ENCODE measurements at regions not wholly inside any gene's neighbourhood (a gene's known extent, or its start where the extent isn't known, plus 50 kb on each side); places are given as distances from the start of the nearest gene placed in this dataset.
"Not testable (repeated sequence)": the region's sequence is repeated elsewhere in the genome, so short reads cannot be mapped to it uniquely, and the experiment has no call there.

GRCh38 chr22:35178446-35178845 is 78.8 kb upstream of the HMGXB4 start:
- no peak for DNase-seq (ENCODE audit: low spot score)
- Mint-ChIP-seq H3K36me3 (ENCODE audit: low read depth, unreplicated experiment) (no peaks in the 10 kb centered on the region), H3K27me3 (ENCODE audit: unreplicated experiment) (peaks cover 5% of the 10 kb centered on the region), H3K4me3 (ENCODE audit: unreplicated experiment) (no peak overlapping the region), H3K27ac (ENCODE audit: unreplicated experiment) (no peak overlapping the region), H3K9me3 (ENCODE audit: unreplicated experiment) (no peaks in the 10 kb centered on the region), H3K4me1 (ENCODE audit: unreplicated experiment) (peaks cover 6% of the 10 kb centered on the region)
- TF ChIP-seq CTCF (IDR thresholded peaks at IDR 0.05; ENCODE audit: unreplicated experiment), result no peak

- H3K4me3 Mint-ChIP-seq (ENCODE audit: unreplicated experiment), result no peak overlapping the region
- DNase-seq (ENCODE audit: low spot score), result no peak
- no peaks in the 10 kb centered on the region for H3K4me1 Mint-ChIP-seq (ENCODE audit: unreplicated experiment)
- H3K9me3 Mint-ChIP-seq (ENCODE audit: unreplicated experiment), result no peaks in the 10 kb centered on the region
- H3K36me3 Mint-ChIP-seq (ENCODE audit: low read depth, unreplicated experiment), result no peaks in the 10 kb centered on the region
- no peak overlapping the region for H3K27ac Mint-ChIP-seq (ENCODE audit: unreplicated experiment)
- TF ChIP-seq CTCF (IDR thresholded peaks at IDR 0.05; ENCODE audit: unreplicated experiment), result no peak
- no peaks in the 10 kb centered on the region for H3K27me3 Mint-ChIP-seq (ENCODE audit: unreplicated experiment)
Measured at GRCh38 chr22:35183917-35184316, 73.4 kb upstream of the HMGXB4 start.

- Mint-ChIP-seq H3K36me3 (ENCODE audit: low read depth, unreplicated experiment) (no peaks in the 10 kb centered on the region), H3K27me3 (ENCODE audit: unreplicated experiment) (no peaks in the 10 kb centered on the region), H3K4me3 (ENCODE audit: unreplicated experiment) (no peak overlapping the region), H3K9me3 (ENCODE audit: unreplicated experiment) (no peaks in the 10 kb centered on the region), H3K4me1 (ENCODE audit: unreplicated experiment) (no peaks in the 10 kb centered on the region), H3K27ac (ENCODE audit: unreplicated experiment) (no peak overlapping the region)
- DNase-seq (ENCODE audit: low spot score), result no peak
- TF ChIP-seq CTCF (IDR thresholded peaks at IDR 0.05; ENCODE audit: unreplicated experiment), result no peak
Measured at GRCh38 chr22:35186492-35186891, 70.8 kb upstream of the HMGXB4 start.

- not testable (repeated sequence) for H3K4me3 Mint-ChIP-seq (ENCODE audit: unreplicated experiment); H3K36me3 Mint-ChIP-seq (ENCODE audit: low read depth, unreplicated experiment); H3K27ac Mint-ChIP-seq (ENCODE audit: unreplicated experiment); DNase-seq (ENCODE audit: low spot score); H3K9me3 Mint-ChIP-seq (ENCODE audit: unreplicated experiment); H3K27me3 Mint-ChIP-seq (ENCODE audit: unreplicated experiment); H3K4me1 Mint-ChIP-seq (ENCODE audit: unreplicated experiment)
Measured at GRCh38 chr22:35188930-35189329, 68.4 kb upstream of the HMGXB4 start.

GRCh38 chr22:35189559-35189958 is 67.7 kb upstream of the HMGXB4 start:
- TF ChIP-seq CTCF (IDR thresholded peaks at IDR 0.05; ENCODE audit: unreplicated experiment), result no peak
- Mint-ChIP-seq H3K4me1 (ENCODE audit: unreplicated experiment) (no peaks in the 10 kb centered on the region), H3K36me3 (ENCODE audit: low read depth, unreplicated experiment) (no peaks in the 10 kb centered on the region), H3K9me3 (ENCODE audit: unreplicated experiment) (no peaks in the 10 kb centered on the region), H3K27ac (ENCODE audit: unreplicated experiment) (no peak overlapping the region), H3K27me3 (ENCODE audit: unreplicated experiment) (no peaks in the 10 kb centered on the region), H3K4me3 (ENCODE audit: unreplicated experiment) (no peak overlapping the region)
- DNase-seq (ENCODE audit: low spot score), result no peak

GRCh38 chr22:35191412-35191811 is 65.9 kb upstream of the HMGXB4 start:
- no peak for TF ChIP-seq CTCF (IDR thresholded peaks at IDR 0.05; ENCODE audit: unreplicated experiment)
- Mint-ChIP-seq H3K4me1 (ENCODE audit: unreplicated experiment) (no peaks in the 10 kb centered on the region), H3K36me3 (ENCODE audit: low read depth, unreplicated experiment) (no peaks in the 10 kb centered on the region), H3K4me3 (ENCODE audit: unreplicated experiment) (no peak overlapping the region), H3K9me3 (ENCODE audit: unreplicated experiment) (no peaks in the 10 kb centered on the region), H3K27me3 (ENCODE audit: unreplicated experiment) (no peaks in the 10 kb centered on the region), H3K27ac (ENCODE audit: unreplicated experiment) (no peak overlapping the region)
- DNase-seq (ENCODE audit: low spot score), result no peak

All from endothelial cell (in vitro differentiated cells).